ENCODE measurements at regions not wholly inside any gene's neighbourhood (a gene's known extent, or its start where the extent isn't known, plus 50 kb on each side); places are given as distances from the start of the nearest gene placed in this dataset.

DNA sequence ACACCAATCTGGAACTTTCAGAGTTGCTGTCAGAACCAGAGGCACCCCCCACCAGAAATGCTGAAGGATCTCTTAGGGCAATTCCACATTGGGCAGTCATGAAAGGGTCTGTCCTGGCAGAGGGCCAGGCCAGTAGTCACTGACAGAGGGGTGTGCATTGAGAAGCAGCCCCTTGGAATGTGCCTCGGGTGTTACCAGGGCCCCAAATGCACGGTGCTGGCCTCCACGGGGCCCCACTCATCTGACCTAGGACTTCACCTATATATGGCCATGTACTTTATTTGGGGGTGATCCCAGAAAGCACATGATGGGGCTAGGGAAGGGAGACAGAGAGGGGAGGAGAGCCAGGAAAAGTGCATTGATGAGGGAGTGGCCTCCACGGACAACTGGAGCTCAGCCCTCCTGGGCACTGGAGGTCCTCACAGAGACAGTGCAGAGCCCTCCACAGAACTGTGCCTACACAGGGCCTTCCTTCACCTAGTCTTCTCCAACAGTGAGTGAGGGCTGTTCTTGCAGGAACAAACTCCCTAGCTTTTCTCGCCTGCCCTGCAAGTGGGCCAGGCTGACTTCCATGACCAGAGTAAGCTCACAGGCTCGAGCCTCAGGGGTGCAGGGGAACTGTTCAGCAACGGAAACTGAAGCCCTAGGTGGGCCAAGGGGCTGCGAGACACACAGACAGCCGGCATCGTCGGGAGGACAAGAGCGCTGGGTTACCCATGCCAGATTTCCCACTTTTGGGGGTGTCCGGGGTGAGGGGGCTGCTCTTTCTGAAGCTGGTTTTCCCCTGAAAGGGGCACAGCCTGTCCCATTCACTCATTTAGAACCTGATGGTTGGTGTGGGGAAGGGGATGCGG lies 136.2 kb downstream of the HMX1 start:
- no peak for DNase-seq (ENCODE audit: low spot score)

DNA sequence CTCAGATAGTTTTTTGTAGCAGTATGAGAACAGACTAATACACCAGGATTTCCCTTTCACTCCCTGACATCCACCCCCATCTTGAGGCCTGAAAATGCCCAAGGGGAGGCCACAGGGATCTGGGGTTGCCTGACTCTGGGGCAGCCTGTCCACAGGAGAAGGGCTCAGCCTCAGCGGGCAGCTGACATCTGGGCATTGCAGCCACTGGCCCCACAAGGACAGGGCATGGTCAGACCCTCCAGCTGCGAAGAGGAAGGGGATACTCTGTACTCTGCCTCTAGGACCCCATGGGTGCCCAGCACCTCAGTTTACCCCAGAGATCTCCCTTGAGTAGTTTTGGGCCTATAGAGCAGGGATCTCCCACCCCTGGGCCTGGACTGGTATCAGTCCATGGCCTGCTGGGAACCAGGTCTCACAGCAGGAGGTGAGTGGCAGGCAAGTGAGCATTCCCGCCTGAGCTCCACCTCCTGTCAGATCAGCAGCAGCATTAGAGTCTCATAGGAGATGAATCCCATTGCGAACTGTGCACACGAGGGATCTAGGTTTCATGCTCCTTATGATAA lies 138.9 kb downstream of the HMX1 start:
- no peak for DNase-seq (ENCODE audit: low spot score)

DNA sequence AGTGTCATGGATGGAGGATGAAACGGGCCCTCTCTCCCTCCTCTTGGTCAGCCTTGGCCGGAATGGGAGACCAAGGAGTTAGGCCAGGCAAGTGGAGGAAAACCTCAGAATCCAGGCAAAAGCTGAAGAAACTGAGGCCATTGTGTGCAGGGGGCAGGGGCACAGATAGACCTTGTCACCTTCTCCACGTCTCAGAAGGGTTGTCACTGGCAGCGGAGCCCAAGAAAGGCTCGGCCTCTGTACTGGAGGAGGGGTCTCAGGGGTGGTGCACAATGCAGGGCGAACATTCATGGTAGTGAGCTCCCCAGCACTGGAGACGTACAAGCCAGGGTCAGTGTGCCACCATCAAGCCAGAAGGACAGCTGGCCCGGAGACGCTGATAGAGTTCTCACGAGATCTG lies 139.5 kb downstream of the CPZ start:
- no peak for DNase-seq (ENCODE audit: low spot score)

DNA sequence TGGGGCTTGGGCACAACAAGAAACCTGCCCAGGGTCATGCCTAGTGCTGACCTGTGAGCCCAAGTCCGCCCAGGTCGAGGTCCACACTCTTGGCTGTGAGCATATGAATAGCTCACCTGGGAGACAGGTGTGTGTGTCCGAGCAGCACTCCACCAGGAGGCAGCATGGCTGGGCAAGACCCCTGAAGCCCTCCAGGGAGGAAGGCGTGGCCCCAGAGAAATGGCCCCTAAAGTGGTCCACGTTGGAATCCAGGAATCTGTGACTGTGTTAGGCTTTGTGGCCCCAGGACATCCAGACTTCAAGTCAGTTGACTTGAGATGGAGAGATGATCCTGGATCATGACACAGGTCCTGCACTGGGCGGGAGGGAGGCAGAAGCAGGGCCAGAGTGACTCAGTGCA lies 138.8 kb downstream of the CPZ start:
- no peak for DNase-seq (ENCODE audit: low spot score)

DNA sequence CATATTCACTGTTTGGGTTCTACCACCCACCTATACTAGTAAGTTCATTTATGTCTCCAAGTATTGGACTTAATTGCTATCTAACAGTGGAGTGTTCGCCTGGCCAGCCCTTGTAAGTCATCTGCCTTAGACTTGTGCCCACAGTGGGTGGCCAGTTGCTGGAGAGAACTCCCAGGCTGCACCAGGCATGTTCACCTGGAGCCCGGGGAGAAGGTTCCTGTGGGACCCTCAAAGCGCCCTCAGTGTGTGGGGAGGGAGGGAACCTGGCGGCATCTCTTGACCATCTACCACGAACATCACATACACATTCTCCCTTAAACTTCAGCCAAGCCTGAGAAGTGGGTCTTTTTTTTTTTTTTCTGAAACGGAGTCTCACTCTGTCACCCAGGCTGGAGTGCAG lies 138.1 kb downstream of the CPZ start:
- DNase-seq (ENCODE audit: low spot score) = no peak

DNA sequence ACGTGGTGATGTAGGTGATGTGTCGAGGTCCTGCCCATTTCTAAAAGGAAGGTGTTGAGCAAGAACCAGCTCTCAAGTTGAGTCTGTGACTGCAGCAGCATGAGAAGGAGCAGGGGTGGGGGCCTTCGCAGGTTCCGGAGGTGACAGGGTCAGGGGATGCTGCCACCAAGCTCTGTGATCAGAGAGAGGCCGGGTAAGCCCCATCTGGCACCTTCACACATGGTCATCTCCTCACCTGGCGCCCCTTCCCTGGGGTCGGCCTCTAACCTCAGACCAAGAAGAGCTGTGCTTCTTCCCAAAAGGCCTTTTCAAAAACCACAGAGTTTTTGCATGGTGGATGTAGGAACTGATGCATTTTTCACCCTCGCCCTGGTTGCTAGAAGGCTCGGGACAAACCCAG lies 137.6 kb downstream of the CPZ start:
- no peak for DNase-seq (ENCODE audit: low spot score)

DNA sequence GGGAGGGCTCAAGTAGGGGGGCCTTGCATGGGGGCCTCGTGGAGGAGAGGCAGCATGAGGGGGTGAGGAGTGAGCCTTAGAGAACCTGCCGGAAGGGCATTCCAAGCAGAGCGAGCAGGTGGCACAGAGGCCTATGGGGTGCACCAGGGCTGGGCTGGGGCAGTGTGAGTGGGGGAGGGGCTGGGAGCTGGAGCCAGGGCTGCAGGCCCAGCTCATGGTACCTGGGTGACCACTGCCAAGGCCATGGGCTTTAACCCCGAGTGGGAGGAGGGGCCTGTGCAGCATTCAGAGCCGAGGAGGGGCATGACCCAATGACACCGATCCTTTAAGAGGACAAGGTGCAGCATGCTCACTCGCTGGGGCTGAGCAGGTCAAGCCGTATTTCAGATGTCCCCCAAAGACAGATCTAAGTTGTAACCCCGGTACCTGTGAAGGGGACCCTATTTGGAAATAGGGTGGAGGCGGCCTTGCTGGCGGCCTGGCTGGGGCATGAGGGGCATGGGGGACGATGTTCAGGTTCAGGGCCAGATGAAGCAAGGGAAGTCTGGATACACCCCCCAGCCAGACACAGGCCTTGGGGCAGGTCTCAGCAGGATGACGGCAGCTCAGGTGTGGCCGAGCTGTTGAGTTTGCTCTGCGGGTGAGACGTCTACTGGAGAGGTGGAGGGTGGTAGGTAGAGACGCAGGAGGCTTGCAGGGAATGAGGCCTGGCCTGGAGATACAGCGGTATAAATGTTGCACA lies 137.0 kb downstream of the CPZ start:
- no peak for DNase-seq (ENCODE audit: low spot score)

DNA sequence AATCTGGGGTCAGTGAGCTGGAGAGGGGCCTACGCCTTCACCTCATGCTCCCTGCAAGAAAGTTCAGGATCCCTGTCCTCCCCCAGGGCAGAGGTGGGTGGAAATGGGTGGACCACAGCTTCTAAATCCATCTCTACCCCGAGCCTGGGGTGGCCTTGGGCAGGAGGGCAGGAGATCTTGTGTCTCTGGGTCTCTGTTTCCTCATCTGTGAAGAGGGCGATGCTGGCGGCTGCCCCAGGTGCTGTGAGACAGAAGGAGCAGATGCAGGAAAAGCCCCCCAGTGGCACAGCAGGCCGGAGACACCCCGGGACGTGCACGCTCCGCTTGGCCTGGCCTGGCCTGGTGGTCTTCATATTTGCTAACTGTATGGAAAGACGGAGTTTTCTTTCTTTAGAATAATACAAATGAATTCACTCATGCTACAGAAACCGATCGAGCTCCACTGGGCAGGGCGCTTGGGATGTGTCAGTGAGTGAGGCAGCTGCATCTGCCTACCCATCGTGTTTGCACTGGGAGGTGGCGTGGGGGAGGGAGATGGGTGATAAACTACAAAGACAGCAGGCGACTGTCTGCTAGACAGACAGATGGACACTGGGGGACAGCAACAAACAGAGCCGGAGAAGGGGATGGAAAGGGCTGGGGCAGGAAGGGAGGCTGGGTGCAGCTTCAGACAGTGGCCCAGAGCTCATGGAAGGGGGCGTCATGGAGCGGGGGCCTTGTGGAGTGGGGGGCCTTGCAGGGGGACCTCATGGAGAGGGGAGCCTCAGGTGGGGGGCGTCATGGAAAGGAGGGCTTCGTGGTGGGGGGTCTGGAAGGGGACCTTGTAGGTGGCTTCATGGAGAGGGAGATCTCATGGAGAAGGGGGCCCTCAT lies 136.2 kb downstream of the CPZ start:
- DNase-seq (ENCODE audit: low spot score) = no peak

DNA sequence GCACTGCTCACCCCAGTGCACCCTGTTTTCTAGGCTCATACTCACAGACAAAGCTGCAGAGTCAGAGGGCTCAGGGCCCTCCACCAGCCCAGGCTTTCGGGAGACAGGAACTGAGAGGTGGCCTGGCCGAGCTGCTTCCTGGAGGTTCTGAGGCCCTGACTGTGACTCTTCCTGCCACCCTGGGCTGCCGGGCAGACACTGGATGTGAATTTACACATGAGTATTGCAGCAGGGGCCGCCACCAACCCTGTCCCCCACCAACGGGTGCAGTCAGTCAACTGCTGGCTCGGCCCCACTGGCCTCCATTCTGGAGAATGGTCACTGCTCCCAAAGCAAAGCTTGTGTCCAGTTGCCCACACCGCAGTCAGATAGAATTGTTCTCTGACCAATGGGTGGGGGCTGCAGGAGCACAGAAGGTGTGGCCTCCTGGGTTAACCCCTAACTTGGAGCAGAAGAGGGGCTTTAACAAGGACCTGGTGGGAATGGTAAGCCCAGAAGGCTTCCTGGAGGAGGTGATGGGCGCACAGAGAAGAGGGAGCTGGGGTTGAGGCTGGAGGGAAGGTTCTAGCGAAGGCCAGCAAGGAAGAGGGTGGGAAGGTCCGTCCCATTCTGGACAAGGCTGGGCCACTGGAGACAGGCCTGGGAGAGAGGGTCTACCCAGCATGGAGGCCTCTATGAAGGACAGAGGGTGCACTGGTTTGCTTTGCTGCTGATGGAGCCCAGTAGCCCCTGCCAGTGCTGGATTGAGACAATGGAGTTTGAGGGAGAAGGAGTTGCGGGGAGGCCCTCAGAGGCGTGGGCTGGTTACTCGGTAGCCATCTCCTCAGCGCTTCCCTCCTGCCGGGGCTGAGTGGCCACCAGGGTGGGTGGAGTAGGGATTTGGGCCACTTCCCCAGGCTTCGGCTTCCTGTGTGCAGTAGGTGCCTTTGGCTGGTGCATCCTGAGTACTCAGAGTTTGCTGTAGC lies 135.3 kb downstream of the CPZ start:
- no peak for DNase-seq (ENCODE audit: low spot score)

DNA sequence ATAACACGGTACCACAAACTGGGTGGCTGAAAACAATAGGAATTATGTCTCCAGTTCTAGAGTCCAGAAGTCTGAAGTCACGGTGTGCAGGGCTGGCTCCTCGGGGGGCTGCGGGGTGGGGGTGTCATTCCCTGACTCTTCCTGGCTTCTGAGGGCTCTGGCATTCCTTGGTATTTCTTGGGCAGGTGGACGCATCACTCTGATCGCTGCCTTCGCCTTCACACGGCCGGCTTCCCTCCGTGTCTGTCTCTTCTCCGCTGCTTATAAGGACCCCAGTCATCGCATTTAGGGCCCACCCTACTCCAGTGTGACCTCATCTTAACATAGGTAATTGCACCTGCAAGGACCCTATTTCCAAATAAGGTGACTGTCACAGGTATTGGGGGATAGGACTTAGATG lies 134.6 kb downstream of the CPZ start:
- DNase-seq (ENCODE audit: low spot score) = no peak

DNA sequence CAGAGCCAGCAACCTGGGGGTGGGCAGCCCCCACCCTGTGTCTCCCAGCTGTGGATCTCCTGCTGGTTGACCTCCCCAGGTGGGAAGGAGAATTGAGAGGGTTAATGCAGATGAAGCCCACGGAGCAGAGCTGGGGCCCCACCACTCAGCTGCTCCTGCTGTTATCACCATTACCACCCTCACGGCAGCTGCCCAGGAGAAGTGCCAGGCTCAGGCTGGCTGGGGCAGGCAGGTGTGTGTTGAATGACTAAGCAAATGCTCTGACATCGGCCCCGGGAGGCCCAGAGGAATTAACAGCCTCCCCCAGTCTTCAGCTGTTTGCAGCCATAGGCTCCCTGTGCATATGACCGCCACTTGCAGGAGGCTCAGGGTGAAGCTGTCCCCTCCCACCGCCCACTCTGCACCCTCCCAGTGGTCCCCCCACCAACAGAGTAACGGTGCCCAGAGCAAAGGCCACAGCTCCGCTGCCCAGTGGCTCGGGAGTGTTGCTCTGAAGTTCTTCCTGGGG lies 133.8 kb downstream of the CPZ start:
- no peak for DNase-seq (ENCODE audit: low spot score)

DNA sequence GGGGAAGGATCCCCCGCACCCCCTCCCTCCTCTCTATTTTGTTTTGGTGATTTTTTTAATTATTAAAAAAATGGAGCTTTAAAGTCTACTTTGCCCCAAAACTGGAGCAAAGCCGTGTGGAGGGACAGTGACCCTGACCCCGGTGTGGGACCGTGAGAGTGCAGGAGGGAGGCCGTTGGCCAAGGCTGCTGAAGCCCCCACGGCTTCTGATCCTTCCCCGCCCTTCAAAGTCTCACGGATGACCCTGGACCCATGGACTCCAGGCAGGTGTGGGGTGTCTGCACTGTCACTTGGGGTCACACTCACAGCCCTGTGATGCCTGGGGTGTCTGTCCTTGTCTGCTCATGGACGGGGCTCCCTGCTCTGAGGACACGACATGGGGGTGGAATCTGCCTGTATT lies 133.3 kb downstream of the CPZ start:
- DNase-seq (ENCODE audit: low spot score) = no peak

DNA sequence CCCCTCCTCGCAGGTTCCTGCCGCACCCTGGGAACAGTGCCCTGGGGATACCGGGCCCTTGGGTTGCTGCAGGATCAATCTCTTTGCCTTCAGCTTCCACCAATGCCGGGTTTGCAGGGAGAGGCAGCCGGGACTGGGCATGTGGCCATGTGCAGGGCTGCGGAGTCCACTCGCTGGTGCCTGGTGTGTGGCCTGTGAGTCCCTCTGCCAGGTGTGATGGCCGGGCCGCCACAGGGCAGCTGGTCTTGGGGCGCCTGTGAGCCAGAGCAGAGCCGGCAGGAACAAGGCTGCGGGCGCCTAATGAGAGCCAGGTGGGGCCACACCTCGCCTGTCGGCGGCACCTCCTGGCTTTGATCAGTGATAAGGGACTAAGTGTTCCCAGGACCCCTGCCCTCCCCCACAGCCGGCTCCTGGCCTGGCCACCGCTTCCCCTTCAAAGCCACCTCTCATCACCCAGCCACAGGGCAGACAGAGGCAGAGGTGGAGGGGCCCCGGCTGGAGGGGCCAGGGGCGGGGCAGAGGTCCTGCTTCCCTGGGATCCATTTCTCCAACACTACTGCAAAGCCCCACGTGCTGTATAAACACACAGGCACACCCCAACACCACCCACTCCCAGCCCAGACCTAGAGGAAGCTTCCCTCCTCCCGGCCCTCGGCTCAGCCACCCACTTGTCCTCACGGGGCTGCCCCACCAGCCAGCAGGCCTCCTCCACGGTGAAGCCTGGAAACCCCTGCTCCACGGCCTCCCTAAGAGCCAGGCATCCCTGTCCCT lies 132.7 kb downstream of the CPZ start:
- DNase-seq (ENCODE audit: low spot score) = no peak

DNA sequence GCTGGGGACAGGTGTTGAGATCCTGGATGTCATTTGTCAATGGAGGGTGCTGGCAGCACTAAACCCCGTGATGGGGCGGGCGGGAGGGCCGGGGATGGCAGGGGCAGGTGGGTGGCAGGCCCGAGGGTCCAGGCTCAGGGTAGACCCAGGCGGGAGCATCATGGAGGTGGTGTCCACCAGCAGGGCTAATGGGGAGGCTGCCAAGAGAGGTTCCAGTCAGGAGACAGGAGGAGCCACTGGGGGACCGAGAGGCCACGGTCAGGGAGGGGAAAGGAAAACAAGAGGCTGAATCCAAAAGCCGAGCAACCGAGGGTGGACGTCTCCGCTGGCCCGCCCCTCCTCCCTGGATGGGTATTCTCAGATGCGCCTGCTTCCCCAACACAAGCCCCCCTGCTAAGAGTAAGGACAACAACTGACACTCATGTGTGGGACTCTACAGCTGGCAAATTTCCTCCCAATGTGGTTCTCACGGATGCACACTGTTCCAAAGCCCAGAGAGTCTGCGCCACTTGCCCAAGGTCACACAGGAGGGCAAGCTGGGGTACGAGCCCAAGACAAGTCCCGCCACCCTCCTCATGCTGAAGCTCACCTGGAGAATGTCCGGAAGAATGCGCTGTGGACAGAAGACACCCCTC lies 132.0 kb downstream of the CPZ start:
- DNase-seq (ENCODE audit: low spot score) = no peak

DNA sequence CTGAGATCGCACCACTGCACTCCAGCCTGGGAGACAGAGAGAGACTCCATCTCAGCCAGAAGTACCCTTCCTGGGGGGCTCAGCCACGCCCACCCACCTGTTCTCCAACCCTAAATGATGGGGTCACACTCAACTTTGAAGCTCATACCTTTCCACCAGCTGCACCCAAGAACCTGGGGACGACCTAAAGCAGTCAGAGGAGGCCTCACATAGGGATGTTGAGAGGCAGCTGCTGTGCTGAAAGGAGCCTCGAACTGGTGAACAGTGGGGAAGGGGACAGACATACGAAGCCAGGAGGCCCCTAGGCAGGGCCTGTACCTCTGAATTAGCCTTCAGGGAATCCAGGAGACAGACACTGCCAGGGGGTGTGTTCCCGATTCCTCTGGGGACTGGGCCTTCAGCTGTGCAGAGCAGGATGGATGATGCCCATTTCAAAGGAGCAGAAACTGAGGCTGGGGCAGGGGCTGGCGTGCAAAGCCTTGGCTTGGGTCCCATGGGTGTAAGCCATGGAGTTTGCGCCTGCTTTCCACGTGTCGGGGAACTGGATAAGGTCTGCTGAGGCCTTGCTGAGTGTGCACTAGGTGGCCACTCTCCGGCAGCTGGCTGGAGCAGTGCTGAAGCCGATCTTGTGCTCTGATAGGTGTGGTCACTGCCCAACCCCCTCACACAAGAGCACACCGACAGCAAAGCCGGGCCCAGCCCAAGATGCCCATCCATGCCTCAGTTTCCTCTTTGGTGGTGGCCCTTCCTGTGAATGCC lies 130.8 kb downstream of the CPZ start:
- DNase-seq (ENCODE audit: low spot score) = no peak

DNA sequence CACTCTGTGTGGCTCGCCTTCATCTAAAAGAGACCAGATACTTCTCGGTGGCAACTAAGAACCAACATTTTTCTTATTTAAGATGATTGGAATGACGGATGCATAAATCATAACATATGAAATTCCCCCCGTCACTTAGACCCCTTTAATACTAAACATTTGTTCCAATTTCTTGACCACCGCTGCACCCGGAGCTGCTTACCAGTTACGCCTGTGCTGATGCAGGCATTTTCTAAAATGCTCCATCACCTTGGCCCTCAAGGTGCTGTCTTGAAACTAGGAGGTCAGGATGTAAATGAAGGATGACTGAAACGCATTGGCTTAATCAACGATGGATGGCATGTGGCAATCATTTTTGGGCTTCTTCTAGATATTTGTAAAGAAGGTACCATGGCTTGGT lies 130.0 kb downstream of the CPZ start:
- no peak for DNase-seq (ENCODE audit: low spot score)

DNA sequence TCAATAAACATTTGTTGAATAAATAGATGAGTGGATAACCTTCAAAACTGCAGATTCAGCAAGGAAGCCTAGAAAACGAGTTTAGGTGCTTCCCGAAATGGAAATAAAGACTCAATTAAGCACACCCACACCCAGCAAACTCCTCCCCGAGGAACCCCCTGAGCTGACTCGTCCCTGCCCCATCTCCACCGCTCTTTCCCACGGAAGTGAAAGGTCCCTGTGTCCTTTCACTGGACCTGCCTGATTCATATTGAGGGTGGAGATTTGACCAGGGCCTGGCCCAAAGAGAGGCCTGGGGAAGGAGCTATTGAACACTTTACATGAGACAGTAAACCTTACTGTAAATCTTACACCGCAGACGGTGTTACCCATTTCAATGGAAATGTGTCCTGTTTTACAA lies 129.1 kb downstream of the CPZ start:
- no peak for DNase-seq (ENCODE audit: low spot score)

DNA sequence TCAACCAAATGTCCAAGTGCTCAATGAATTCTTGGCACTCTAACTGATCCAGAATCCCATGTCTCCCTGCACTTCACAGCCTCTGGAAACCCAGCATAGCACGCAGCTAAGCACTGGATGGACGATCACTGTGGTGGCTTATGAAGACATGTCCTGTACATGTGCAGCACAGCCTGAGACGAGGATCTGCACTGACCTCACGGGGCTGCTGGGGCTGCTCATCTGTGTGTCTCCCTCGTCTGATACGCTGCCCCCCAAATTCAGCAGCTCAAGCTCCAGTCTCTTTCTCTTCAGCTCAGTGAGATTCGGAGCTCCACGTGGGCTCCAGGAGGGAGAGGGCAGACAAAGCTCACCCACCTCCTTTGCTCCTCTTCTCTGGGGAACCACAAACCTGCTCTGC lies 126.9 kb downstream of the CPZ start:
- DNase-seq (ENCODE audit: low spot score) = no peak
